K562 (cell line): ENCODE measurements at regions not wholly inside any gene's neighbourhood (a gene's known extent, or its start where the extent isn't known, plus 50 kb on each side); places are given as distances from the start of the nearest gene placed in this dataset.
A peak's percentile ranks its signal among the peaks of the same experiment; 100 is the strongest.

Experiments
- BCOR ChIP-seq: fragments of 450-650 bp; IDR thresholded peaks from 2 replicates; pipeline ENCODE4 v1.6.1; 2016
- CAMTA2 ChIP-seq: fragments of 250-450 bp; sonication (Bioruptor Pico); conservative IDR thresholded peaks from 2 replicates; pipeline ENCODE4 v1.5.1; 2022
- KDM2B ChIP-seq: fragments of 250-450 bp; sonication (Bioruptor Pico); IDR thresholded peaks from 2 replicates; pipeline ENCODE4 v1.8.0; 2021; ENCODE audit warnings: mild to moderate bottlenecking, moderate library complexity
- RAD21 ChIP-seq, 2 experiments: fragments of 250-450 bp in 1 of 2; fragments of 450-650 bp in 1 of 2; sonication (Bioruptor Pico) in 1 of 2; formaldehyde crosslinking in 1 of 2; IDR thresholded peaks in 1 of 2; conservative IDR thresholded peaks in 1 of 2; 2 replicates each; pipeline versions ENCODE4 v1.4.0 to v1.8.0; 2020 to 2022; ENCODE audit warnings: mild to moderate bottlenecking in 2 of 2, moderate library complexity in 1 of 2
- RERE ChIP-seq: sonication (generic); formaldehyde crosslinking; IDR thresholded peaks from 2 replicates; pipeline ENCODE4 v1.8.0; 2023; ENCODE audit warnings: missing genetic modification reagents, mild to moderate bottlenecking, borderline replicate concordance
- SMAD3 ChIP-seq: fragments of 450-650 bp; formaldehyde crosslinking; conservative IDR thresholded peaks from 2 replicates; pipeline ENCODE4 v1.4.0; 2020; ENCODE audit warnings: mild to moderate bottlenecking
- SREBF2 ChIP-seq: sonication (generic); formaldehyde crosslinking; IDR thresholded peaks from 2 replicates; pipeline ENCODE4 v1.4.0; 2020; ENCODE audit warnings: mild to moderate bottlenecking, missing genetic modification reagents
- ZBTB40 ChIP-seq, 2 experiments: fragments of 450-650 bp in 1 of 2; sonication (generic) in 1 of 2; formaldehyde crosslinking in 1 of 2; IDR thresholded peaks; 2 replicates each; pipeline versions ENCODE4 v1.7.1 to v1.9.0; 2016 to 2022; ENCODE audit warnings: inconsistent platforms in 1 of 2, mild to moderate bottlenecking in 1 of 2, missing genetic modification reagents in 1 of 2
- ZKSCAN3 ChIP-seq: fragments of 250-450 bp; sonication (Bioruptor Pico); IDR thresholded peaks from 2 replicates; pipeline ENCODE4 v1.4.0; 2020
- ZNF124 ChIP-seq: sonication (generic); formaldehyde crosslinking; IDR thresholded peaks from 2 replicates; pipeline ENCODE4 v1.8.1; 2022; ENCODE audit warnings: missing genetic modification reagents
- ZNF146 ChIP-seq: IDR thresholded peaks from one replicate; pipeline ENCODE4 v1.6.1; 2018; ENCODE audit warnings: missing compliant biosample characterization; ENCODE audit not compliant: unreplicated experiment
- ZNF217 ChIP-seq: sonication (generic); formaldehyde crosslinking; IDR thresholded peaks from 2 replicates; pipeline ENCODE4 v1.8.0; 2022; ENCODE audit warnings: mild to moderate bottlenecking, missing genetic modification reagents
- ZNF436 ChIP-seq: fragments of 250-450, 450-650 bp; sonication (Bioruptor Pico); formaldehyde crosslinking; IDR thresholded peaks from 2 replicates; pipeline ENCODE4 v1.7.0; 2020; ENCODE audit warnings: mild to moderate bottlenecking
- ZNF766 ChIP-seq: fragments of 200-800 bp; sonication (Bioruptor generic); conservative IDR thresholded peaks from 2 replicates; pipeline ENCODE4 v1.6.1; 2016; ENCODE audit warnings: missing genetic modification characterization, missing compliant biosample characterization

- TF ChIP-seq ZBTB40 (IDR thresholded peaks at IDR 0.05), result no peak; the same call in 1 of the 2 replicates
- TF ChIP-seq ZBTB40 (CRISPR knock-in tag; IDR thresholded peaks at IDR 0.05), result no peak
- TF ChIP-seq ZNF766 (CRISPR knock-in tag), result 0 out of 2 replicates have a peak, but pooled peaks have one; percentile 20
- no peak for TF ChIP-seq ZNF124
- TF ChIP-seq CAMTA2 (CRISPR knock-in tag), result no peak
- TF ChIP-seq ZKSCAN3 (CRISPR knock-in tag), result no peak
- no peak for TF ChIP-seq SMAD3
- no peak for TF ChIP-seq ZNF217 (CRISPR knock-in tag)
- no peak for TF ChIP-seq RERE (CRISPR knock-in tag)
- TF ChIP-seq SREBF2 (CRISPR knock-in tag), result no peak
- no peak for TF ChIP-seq KDM2B (CRISPR knock-in tag)
- TF ChIP-seq BCOR, result peak; percentile 83
- no peak; a peak in 1 of 4 replicates for TF ChIP-seq RAD21 (CRISPR knock-in tag; conservative IDR thresholded peaks at IDR 0.05 in 1 of 2, IDR thresholded peaks at IDR 0.05 in 1 of 2)
- no peak for TF ChIP-seq ZNF146 (CRISPR knock-in tag)
- no peak for TF ChIP-seq ZNF436
These were observed 100.4 kb downstream of the PXDC1 start (continued) for GRCh38 chr6:3650959-3651697.
